ENCODE measurements at regions not wholly inside any gene's neighbourhood (a gene's known extent, or its start where the extent isn't known, plus 50 kb on each side); places are given as distances from the start of the nearest gene placed in this dataset.
"Not testable (repeated sequence)": the region's sequence is repeated elsewhere in the genome, so short reads cannot be mapped to it uniquely, and the experiment has no call there.

DNA sequence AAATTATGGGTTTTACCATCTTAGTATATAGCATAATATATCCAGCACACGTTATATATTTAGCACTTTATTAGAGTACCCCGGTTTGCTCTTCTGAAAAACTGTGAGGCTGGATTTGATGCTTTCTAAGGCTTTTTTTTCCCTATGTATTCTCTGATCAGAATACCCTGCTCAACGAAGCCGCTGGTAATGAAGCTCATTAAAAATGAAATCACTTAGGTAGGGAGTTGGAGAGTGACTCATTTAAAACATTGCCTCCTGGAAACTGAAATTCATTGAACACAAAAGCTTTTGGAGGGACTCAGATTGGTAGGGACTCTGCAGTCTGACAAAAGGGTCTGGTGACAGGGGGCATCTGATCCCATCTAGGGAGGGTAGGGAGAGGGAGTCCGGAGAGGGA is 365.4 kb upstream of the MEX3C start:
- Mint-ChIP-seq H3K4me1 (no peaks in the 10 kb centered on the region), H3K4me3 (no peak overlapping the region), H3K9me3 (peaks cover 2% of the 10 kb centered on the region), H3K27me3 (ENCODE audit: low read depth) (no peaks in the 10 kb centered on the region), H3K27ac (ENCODE audit: unreplicated experiment) (no peak overlapping the region), H3K36me3 (ENCODE audit: low read depth) (no peaks in the 10 kb centered on the region)
- TF ChIP-seq, protein P1, sequence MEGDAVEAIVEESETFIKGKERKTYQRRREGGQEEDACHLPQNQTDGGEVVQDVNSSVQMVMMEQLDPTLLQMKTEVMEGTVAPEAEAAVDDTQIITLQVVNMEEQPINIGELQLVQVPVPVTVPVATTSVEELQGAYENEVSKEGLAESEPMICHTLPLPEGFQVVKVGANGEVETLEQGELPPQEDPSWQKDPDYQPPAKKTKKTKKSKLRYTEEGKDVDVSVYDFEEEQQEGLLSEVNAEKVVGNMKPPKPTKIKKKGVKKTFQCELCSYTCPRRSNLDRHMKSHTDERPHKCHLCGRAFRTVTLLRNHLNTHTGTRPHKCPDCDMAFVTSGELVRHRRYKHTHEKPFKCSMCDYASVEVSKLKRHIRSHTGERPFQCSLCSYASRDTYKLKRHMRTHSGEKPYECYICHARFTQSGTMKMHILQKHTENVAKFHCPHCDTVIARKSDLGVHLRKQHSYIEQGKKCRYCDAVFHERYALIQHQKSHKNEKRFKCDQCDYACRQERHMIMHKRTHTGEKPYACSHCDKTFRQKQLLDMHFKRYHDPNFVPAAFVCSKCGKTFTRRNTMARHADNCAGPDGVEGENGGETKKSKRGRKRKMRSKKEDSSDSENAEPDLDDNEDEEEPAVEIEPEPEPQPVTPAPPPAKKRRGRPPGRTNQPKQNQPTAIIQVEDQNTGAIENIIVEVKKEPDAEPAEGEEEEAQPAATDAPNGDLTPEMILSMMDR (conservative IDR thresholded peaks at IDR 0.05): no peak
- no peak for DNase-seq (ENCODE audit: low read depth, low spot score)

DNA sequence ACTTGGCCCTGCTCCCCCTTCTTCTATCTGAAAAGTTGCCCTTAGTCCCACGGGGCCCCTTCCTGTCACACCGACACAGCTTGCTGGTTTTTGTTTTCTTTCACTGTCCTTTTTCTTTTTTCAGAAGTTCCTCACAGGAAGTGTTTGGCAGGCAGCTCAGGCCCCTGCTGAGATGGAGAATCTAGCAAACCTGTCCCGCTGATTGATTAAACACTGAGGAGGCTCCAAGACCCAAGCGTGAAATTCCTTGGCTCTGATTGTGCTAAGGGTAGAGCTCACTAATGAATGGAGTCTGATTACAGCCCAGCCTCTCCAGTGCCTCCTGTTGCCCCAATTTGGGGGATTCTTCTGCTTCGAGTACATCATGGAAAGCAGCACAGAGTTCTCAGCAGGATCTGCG is 365.9 kb upstream of the MEX3C start:
- Mint-ChIP-seq H3K36me3 (ENCODE audit: low read depth) (no peaks in the 10 kb centered on the region), H3K4me3 (no peak overlapping the region), H3K9me3 (peaks cover 2% of the 10 kb centered on the region), H3K27me3 (ENCODE audit: low read depth) (no peaks in the 10 kb centered on the region), H3K27ac (ENCODE audit: unreplicated experiment) (no peak overlapping the region), H3K4me1 (no peaks in the 10 kb centered on the region)
- no peak for DNase-seq (ENCODE audit: low read depth, low spot score)
- TF ChIP-seq, protein P1 (conservative IDR thresholded peaks at IDR 0.05): no peak

DNA sequence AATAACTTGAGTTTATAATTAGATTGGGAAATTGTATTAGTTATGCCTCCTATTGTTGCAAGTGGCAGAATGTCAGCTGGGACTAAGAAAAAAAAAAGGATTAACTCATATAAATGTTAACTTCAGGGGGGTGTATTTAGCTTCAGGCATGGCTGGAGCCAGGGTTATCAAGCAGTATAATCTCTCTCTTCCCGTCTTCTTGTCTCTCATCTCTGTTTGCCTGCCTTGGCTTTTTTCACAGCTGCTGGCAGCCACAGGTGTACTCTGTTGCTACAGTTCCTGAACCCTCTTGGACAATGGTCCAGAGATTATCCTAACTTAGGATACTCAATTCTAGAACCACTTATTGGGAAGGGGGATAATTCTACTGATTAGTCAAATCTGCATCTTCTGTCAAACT is 370.7 kb upstream of the MEX3C start:
- H3K36me3 Mint-ChIP-seq (ENCODE audit: low read depth): no peaks in the 10 kb centered on the region
- TF ChIP-seq, protein P1 (conservative IDR thresholded peaks at IDR 0.05): no peak
- no peak overlapping the region for H3K27ac Mint-ChIP-seq (ENCODE audit: unreplicated experiment)
- H3K4me1 Mint-ChIP-seq: no peaks in the 10 kb centered on the region
- H3K4me3 Mint-ChIP-seq: no peak overlapping the region
- H3K9me3 Mint-ChIP-seq: no peaks in the 10 kb centered on the region
- DNase-seq (ENCODE audit: low read depth, low spot score): no peak
- H3K27me3 Mint-ChIP-seq (ENCODE audit: low read depth): no peaks in the 10 kb centered on the region

DNA sequence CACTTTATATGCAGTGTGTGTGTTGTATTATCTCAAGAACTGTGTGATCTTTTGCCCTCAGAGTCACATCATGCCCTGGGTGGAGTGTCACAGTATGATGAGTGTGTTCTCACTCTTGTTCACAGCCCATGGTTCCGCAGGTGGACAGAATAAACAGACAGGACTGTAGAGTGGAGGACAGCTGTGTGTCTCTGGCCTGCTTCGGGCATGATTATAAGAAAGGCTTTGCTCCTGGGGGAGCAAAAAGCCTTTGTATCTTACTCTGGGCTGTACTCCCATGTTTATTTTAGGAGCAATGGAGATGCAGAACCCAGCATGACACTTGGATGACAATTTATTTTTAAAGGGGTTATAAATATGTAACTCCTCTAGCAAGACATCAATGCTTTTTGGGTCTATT is 371.7 kb upstream of the MEX3C start:
- Mint-ChIP-seq H3K9me3 (no peaks in the 10 kb centered on the region), H3K27ac (ENCODE audit: unreplicated experiment) (no peak overlapping the region), H3K36me3 (ENCODE audit: low read depth) (no peaks in the 10 kb centered on the region), H3K4me3 (no peak overlapping the region), H3K4me1 (no peaks in the 10 kb centered on the region), H3K27me3 (ENCODE audit: low read depth) (no peaks in the 10 kb centered on the region)
- TF ChIP-seq, protein P1 (conservative IDR thresholded peaks at IDR 0.05): no peak
- DNase-seq (ENCODE audit: low read depth, low spot score): no peak

DNA sequence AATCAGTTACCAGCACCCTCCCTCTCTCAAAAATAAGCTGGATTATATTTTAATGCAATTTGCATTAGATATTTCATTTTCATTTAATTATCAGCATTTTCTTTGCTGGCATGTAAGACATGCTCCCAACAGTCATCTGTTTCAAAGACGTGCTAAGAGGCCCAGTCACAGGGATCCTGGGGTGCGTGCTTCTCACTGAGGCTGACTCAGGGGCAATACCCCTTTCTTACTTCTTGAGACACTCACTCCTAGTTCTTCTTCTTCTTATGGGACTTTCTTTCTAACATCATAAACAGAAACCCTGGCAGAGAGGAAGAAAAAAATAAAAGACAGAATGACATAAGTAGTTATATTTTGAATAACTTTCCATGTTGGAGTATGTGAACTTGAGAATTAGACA is 372.1 kb upstream of the MEX3C start:
- no peak overlapping the region for H3K4me3 Mint-ChIP-seq
- H3K36me3 Mint-ChIP-seq (ENCODE audit: low read depth): no peaks in the 10 kb centered on the region
- no peak for DNase-seq (ENCODE audit: low read depth, low spot score)
- H3K4me1 Mint-ChIP-seq: no peaks in the 10 kb centered on the region
- H3K27ac Mint-ChIP-seq (ENCODE audit: unreplicated experiment): no peak overlapping the region
- no peaks in the 10 kb centered on the region for H3K27me3 Mint-ChIP-seq (ENCODE audit: low read depth)
- TF ChIP-seq, protein P1 (conservative IDR thresholded peaks at IDR 0.05): no peak
- H3K9me3 Mint-ChIP-seq: no peaks in the 10 kb centered on the region

DNA sequence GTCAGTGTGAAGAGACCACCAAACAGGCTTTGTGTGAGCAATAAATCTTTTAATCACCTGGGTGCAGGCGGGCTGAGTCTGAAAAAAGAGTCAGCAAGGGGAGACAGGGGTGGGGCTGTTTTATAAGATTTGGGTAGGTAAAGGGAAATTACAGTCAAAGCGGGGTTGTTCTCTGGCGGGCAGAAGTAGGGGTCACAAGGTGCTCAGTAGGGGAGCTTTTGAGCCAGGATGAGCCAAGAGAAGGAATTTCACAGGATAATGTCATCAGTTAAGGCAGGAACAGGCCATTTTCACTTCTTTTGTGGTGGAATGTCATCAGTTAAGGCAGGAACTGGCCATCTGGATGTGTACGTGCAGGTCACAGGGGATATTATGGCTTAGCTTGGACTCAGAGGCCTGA is 372.6 kb upstream of the MEX3C start:
- not testable (repeated sequence) for H3K27ac Mint-ChIP-seq (ENCODE audit: unreplicated experiment); H3K4me3 Mint-ChIP-seq; H3K4me1 Mint-ChIP-seq; H3K36me3 Mint-ChIP-seq (ENCODE audit: low read depth); DNase-seq (ENCODE audit: low read depth, low spot score); H3K9me3 Mint-ChIP-seq; H3K27me3 Mint-ChIP-seq (ENCODE audit: low read depth)

DNA sequence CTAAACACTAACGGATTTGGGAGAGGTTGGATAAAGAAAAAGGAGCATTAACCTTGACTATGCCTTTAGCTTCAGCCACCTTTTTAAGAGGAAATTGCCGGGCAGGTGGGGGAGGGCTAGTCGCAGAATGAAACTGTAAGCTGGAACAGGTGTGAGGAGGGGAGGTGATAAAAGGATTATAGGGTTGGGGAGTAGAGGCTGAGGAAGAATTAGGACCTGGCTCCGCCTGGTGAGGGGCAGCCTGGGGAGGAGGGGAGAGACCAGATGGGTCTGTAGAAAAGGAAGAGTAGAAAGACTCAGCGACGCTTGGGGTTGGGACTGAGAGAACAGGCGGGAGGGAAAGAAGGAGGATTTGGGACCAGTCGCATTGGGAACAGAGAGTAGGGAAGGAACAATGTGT is 376.4 kb upstream of the MEX3C start:
- H3K9me3 Mint-ChIP-seq; H3K27ac Mint-ChIP-seq (ENCODE audit: unreplicated experiment); H3K4me1 Mint-ChIP-seq; DNase-seq (ENCODE audit: low read depth, low spot score); H3K27me3 Mint-ChIP-seq (ENCODE audit: low read depth); H3K36me3 Mint-ChIP-seq (ENCODE audit: low read depth); H3K4me3 Mint-ChIP-seq: not testable (repeated sequence)
